RWPE1 (cell line): ENCODE measurements at regions not wholly inside any gene's neighbourhood (a gene's known extent, or its start where the extent isn't known, plus 50 kb on each side); places are given as distances from the start of the nearest gene placed in this dataset.

Experiments
- CTCF ChIA-PET: fragments of 350-600 bp; sonication (Branson Sonifier 250); formaldehyde crosslinking; extraction: SDS; loops from one replicate; lab custom pipeline; 2021; lab: Yijun Ruan, JAX
- POLR2A ChIA-PET: fragments of 400-600 bp; formaldehyde crosslinking; extraction: SDS; loops from one replicate; lab custom pipeline; 2020; ENCODE audit warnings: antibody characterized with exemption; ENCODE audit not compliant: low non-redundant PET; lab: Yijun Ruan, JAX
- DNase-seq: peaks from one replicate; pipeline ENCODE4 v3.0.0; 2012; ENCODE audit warnings: low spot score
- H3K27ac ChIP-seq: fragments of 450-650 bp; 2 replicates; pipeline ENCODE4 v1.5.1; 2017
- CTCF ChIP-seq: fragments of 450-650 bp; conservative IDR thresholded peaks from 2 replicates; pipeline ENCODE4 v1.5.1; 2017; ENCODE audit warnings: low read depth, mild to moderate bottlenecking

- DNase-seq: peak; percentile 7
- ChIA-PET POLR2A (no interaction called here), CTCF (no interaction called here)
- no peak overlapping the region for H3K27ac ChIP-seq
- no peak for TF ChIP-seq CTCF
Measured at GRCh38 chr16:51276336-51276735, 125.3 kb upstream of the SALL1 start.

GRCh38 chr16:51272420-51272819 lies 121.3 kb upstream of the SALL1 start:
- ChIA-PET POLR2A (no interaction called here), CTCF (no interaction called here)
- H3K27ac ChIP-seq: no peak overlapping the region
- TF ChIP-seq CTCF: no peak
- DNase-seq: no peak

GRCh38 chr16:51271156-51271701 lies 120.2 kb upstream of the SALL1 start:
- TF ChIP-seq CTCF: no peak
- POLR2A ChIA-PET: no interaction called here
- CTCF ChIA-PET: interaction anchor here (0.5 kb wide), 1 partner anchor 405 kb away, joined by 3 read pairs; no protein-coding TSS in a partner anchor
- H3K27ac ChIP-seq: no peak overlapping the region
- no peak for DNase-seq

GRCh38 chr16:51268237-51268636 lies 117.2 kb upstream of the SALL1 start:
- ChIA-PET CTCF (interaction anchor here (0.6 kb wide), 1 partner anchor 85 kb away, joined by 3 read pairs; no protein-coding TSS in a partner anchor), POLR2A (no interaction called here)
- DNase-seq: no peak
- H3K27ac ChIP-seq: no peak overlapping the region
- TF ChIP-seq CTCF: no peak

- no peak for TF ChIP-seq CTCF
- DNase-seq: no peak
- CTCF ChIA-PET: interaction anchor here (0.6 kb wide), 1 partner anchor 86 kb away, joined by 3 read pairs; no protein-coding TSS in a partner anchor
- POLR2A ChIA-PET: no interaction called here
- no peak overlapping the region for H3K27ac ChIP-seq
Measured at GRCh38 chr16:51267681-51268080, 116.6 kb upstream of the SALL1 start.

- ChIA-PET POLR2A (no interaction called here), CTCF (no interaction called here)
Measured at GRCh38 chr16:51262428-51262827, 111.4 kb upstream of the SALL1 start.

More at GRCh38 chr16:51262428-51262827, 111.4 kb upstream of the SALL1 start:
- no peak for TF ChIP-seq CTCF
- no peak for DNase-seq
- no peak overlapping the region for H3K27ac ChIP-seq
